ENCODE measurements at regions not wholly inside any gene's neighbourhood (a gene's known extent, or its start where the extent isn't known, plus 50 kb on each side); places are given as distances from the start of the nearest gene placed in this dataset.
"Not testable (repeated sequence)": the region's sequence is repeated elsewhere in the genome, so short reads cannot be mapped to it uniquely, and the experiment has no call there.

- TF ChIP-seq CTCF (IDR thresholded peaks at IDR 0.05; ENCODE audit: low read depth, low read length, missing control alignments): no peak
- H3K27me3 ChIP-seq (replicated peaks): no peaks in the 10 kb centered on the region
- DNase-seq: no peak
- no peaks in the 10 kb centered on the region for H3K36me3 ChIP-seq (replicated peaks)
- H3K27ac ChIP-seq: no peak overlapping the region
- H3K4me3 ChIP-seq (ENCODE audit: low read depth, low read length): no peak overlapping the region
- in situ Hi-C loops (cut with HindIII; ENCODE audit: low pct_ligation_motif_present, low sequenced_read_pairs): no loop called here
Measured at GRCh38 chr11:122412581-122412980, 242.9 kb upstream of the UBASH3B start.

- Histone ChIP-seq H3K4me3 (ENCODE audit: low read depth, low read length) (no peak overlapping the region), H3K27ac (no peak overlapping the region), H3K36me3 (replicated peaks) (no peaks in the 10 kb centered on the region), H3K27me3 (replicated peaks) (no peaks in the 10 kb centered on the region)
- no peak for TF ChIP-seq CTCF (IDR thresholded peaks at IDR 0.05; ENCODE audit: low read depth, low read length, missing control alignments)
- no peak for DNase-seq
- in situ Hi-C loops (cut with HindIII; ENCODE audit: low pct_ligation_motif_present, low sequenced_read_pairs): no loop called here
Measured at GRCh38 chr11:122406466-122406865, 249.1 kb upstream of the UBASH3B start.

DNA sequence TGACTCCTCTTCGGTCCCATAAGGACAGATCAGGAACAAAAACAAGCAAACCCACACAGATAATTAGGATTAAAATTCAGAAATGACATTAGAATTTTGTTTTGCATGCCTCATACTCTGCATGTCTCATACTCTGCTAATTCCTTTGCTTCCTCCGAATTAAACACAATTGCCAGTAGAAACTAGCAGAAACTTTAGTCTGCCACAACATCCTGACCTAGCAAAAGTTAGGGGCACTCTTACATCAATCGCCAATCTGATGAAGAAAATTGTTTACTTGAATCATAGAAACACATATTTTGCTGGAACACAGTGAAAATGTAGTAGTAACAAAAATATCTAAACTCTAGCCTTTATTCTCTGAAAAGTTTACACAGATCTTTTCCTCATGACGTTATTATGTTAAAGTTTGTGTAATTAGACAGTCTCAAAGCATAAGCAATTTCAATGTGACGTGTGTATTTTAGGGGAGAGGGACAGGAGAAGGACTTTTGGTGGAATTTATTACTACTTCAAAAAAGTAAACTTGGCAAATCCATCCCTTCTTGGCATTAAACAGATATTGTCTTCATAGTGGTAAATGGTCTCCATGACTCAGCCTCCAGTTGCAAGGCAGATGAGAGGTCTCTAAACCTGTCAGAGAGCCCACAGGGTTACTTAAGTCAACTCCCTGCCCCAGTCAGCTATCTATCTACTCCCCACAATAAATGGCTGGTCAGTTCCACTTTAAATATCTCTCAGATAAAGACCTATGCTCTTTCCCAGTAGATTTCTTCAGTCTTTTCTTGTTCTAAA, 249.8 kb upstream of the UBASH3B start:
- in situ Hi-C loops (cut with HindIII; ENCODE audit: low pct_ligation_motif_present, low sequenced_read_pairs): no loop called here
- TF ChIP-seq CTCF (IDR thresholded peaks at IDR 0.05; ENCODE audit: low read depth, low read length, missing control alignments): no peak
- no peak for DNase-seq
- Histone ChIP-seq H3K27ac (no peak overlapping the region), H3K4me3 (ENCODE audit: low read depth, low read length) (no peak overlapping the region), H3K27me3 (replicated peaks) (no peaks in the 10 kb centered on the region), H3K36me3 (replicated peaks) (no peaks in the 10 kb centered on the region)

- H3K36me3 ChIP-seq (replicated peaks): no peaks in the 10 kb centered on the region
- DNase-seq: no peak
- no peak overlapping the region for H3K27ac ChIP-seq
- H3K27me3 ChIP-seq (replicated peaks): no peaks in the 10 kb centered on the region
- TF ChIP-seq CTCF (IDR thresholded peaks at IDR 0.05; ENCODE audit: low read depth, low read length, missing control alignments): no peak
- no peak overlapping the region for H3K4me3 ChIP-seq (ENCODE audit: low read depth, low read length)
- in situ Hi-C loops (cut with HindIII; ENCODE audit: low pct_ligation_motif_present, low sequenced_read_pairs): no loop called here
Measured at GRCh38 chr11:122404571-122404970, 251.0 kb upstream of the UBASH3B start.

DNA sequence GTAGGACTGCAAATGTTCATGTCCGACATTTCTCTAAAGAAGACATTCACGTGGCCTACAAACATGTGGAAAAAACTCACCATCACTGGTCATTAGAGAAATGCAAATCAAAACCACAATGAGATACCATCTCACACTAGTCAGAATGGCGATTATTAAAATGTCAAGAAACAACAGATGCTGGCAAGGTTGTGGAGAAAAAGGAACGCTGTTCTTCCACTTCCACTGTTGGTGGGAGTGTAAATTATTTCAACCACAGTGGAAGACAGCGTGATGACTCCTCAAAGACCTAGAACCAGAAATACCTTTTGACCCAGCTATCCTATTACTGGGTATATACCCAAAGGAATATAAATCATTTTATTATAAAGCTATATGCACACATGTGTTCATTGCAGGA, 253.9 kb upstream of the UBASH3B start:
- DNase-seq; H3K4me3 ChIP-seq (ENCODE audit: low read depth, low read length); in situ Hi-C loops (cut with HindIII; ENCODE audit: low pct_ligation_motif_present, low sequenced_read_pairs); H3K36me3 ChIP-seq (replicated peaks); H3K27ac ChIP-seq; H3K27me3 ChIP-seq (replicated peaks): not testable (repeated sequence)

GRCh38 chr11:122399375-122399774, 256.1 kb upstream of the UBASH3B start:
- H3K27ac ChIP-seq: no peak overlapping the region
- no peaks in the 10 kb centered on the region for H3K36me3 ChIP-seq (replicated peaks)
- DNase-seq: no peak
- no peak overlapping the region for H3K4me3 ChIP-seq (ENCODE audit: low read depth, low read length)
- TF ChIP-seq CTCF (IDR thresholded peaks at IDR 0.05; ENCODE audit: low read depth, low read length, missing control alignments): no peak
- H3K27me3 ChIP-seq (replicated peaks): no peaks in the 10 kb centered on the region
- in situ Hi-C loops (cut with HindIII; ENCODE audit: low pct_ligation_motif_present, low sequenced_read_pairs): no loop called here
